ENCODE measurements at regions not wholly inside any gene's neighbourhood (a gene's known extent, or its start where the extent isn't known, plus 50 kb on each side); places are given as distances from the start of the nearest gene placed in this dataset.

DNA sequence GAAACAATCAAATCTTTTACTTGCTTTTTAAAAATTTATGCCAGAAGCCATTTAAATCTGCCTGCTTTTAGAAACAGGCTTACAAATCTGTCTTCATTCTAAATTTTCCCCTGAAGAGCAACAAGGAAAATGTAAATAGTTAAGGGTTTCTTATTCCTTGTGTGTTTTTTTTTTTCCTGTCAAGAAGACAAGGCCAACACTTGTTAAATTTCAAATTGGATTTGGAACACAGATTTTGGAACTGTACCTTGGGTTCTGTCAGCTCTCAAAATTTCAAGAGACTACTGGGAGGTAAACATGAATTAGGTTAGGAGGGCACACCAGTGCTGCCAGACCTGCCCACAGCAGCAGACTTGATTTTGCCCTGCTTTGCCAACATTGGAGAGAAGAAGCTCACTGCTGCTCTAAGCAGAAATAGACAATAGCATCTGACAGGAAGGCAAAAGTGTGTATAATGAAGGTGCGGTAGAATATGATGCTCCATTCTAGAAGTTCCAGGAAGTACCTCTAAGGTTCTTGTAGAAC, 121.7 kb downstream of the NHLRC3 start:
- no peak for TF ChIP-seq ZFX (IDR thresholded peaks at IDR 0.05)
- TF ChIP-seq, protein P1, sequence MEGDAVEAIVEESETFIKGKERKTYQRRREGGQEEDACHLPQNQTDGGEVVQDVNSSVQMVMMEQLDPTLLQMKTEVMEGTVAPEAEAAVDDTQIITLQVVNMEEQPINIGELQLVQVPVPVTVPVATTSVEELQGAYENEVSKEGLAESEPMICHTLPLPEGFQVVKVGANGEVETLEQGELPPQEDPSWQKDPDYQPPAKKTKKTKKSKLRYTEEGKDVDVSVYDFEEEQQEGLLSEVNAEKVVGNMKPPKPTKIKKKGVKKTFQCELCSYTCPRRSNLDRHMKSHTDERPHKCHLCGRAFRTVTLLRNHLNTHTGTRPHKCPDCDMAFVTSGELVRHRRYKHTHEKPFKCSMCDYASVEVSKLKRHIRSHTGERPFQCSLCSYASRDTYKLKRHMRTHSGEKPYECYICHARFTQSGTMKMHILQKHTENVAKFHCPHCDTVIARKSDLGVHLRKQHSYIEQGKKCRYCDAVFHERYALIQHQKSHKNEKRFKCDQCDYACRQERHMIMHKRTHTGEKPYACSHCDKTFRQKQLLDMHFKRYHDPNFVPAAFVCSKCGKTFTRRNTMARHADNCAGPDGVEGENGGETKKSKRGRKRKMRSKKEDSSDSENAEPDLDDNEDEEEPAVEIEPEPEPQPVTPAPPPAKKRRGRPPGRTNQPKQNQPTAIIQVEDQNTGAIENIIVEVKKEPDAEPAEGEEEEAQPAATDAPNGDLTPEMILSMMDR (conservative IDR thresholded peaks at IDR 0.05) = no peak
- no peak overlapping the region for H3K27ac ChIP-seq

DNA sequence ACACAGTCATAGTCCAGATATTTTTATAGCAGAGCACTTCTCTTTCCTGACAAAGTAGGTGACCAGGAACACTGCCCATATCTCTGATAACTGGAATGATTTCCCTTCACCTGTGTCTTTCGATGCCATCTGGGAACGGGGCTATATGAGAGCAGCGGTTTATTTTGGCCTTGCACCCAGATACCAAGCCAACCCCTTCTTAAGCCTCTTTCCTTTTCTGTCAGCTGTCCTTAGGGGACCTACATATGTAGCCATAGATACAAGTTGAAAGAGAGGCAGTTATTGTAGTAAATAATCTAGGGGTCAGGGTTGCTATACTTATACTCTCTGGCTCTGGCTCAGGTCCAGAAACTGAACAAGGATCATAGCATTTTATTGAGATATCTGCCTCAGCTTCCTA, 128.8 kb downstream of the NHLRC3 start:
- no peak overlapping the region for H3K27ac ChIP-seq
- no peak for TF ChIP-seq ZFX (IDR thresholded peaks at IDR 0.05)
- TF ChIP-seq, protein P1 (conservative IDR thresholded peaks at IDR 0.05) = no peak

DNA sequence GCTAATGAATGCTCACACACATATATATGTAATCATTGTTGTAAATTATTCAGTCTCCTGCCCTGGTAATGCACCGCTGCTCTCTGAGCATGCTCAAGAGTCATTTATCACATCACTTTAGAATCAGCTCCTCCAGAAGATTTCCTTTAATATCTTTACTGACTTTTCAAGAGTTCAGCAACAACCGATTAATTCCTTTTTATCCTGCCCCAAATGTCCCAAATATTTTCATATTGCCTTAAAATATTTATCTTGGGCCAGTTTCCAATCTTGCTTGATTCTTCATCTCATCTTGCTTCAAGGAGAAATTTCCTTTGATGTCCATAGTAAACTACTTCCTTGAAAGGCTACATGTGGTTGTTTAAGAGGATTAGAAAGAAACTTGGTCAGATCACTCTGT, 132.5 kb downstream of the NHLRC3 start:
- TF ChIP-seq, protein P1 (conservative IDR thresholded peaks at IDR 0.05) = no peak
- no peak for TF ChIP-seq ZFX (IDR thresholded peaks at IDR 0.05)
- H3K27ac ChIP-seq = no peak overlapping the region

DNA sequence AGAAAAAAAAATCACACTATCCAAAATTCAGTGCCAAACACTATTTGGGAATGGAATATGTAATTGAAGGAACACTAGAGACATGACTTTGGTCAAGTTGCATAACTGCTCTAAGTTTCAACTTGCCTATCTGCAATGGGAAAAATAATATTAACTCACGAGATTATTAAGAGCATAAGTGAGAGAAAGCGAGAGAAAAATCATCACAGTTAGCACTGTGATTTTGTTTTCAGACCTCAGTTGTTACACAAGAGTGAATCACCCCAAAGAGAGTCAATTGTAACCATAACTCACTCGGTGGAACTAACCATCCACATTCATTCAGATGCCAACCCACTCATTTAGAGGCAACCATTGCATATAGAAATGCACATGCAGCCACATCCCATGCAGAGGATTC, 147.1 kb downstream of the NHLRC3 start:
- H3K27ac ChIP-seq = no peak overlapping the region
- TF ChIP-seq, protein P1 (conservative IDR thresholded peaks at IDR 0.05) = no peak
- TF ChIP-seq ZFX (IDR thresholded peaks at IDR 0.05) = no peak

- no peak for TF ChIP-seq ZFX (IDR thresholded peaks at IDR 0.05)
- no peak overlapping the region for H3K27ac ChIP-seq
Observed at GRCh38 chr13:39186205-39186875, 148.1 kb downstream of the NHLRC3 start.

DNA sequence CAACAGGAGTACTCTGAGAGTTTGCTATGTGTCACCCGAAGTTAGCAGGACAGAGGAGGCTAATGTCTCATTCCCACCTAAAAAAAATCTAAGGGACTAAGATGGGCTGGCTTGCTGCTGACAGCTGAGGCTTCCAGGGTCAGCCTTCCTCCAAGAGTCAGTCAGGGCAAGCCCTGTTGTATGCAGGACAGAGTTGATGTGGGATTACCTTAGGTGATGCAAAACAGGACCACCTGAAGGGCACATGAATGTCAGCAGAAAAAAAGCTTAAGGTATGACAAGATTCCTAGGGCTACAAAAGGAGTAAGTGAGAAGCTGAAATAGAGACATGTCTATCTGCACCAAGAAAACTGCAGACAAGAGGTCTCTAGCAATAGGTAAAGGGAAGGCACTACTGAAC, 151.5 kb downstream of the NHLRC3 start:
- TF ChIP-seq ZFX (IDR thresholded peaks at IDR 0.05) = no peak
- TF ChIP-seq, protein P1 (conservative IDR thresholded peaks at IDR 0.05) = no peak
- no peak overlapping the region for H3K27ac ChIP-seq

- no peak overlapping the region for H3K27ac ChIP-seq
- TF ChIP-seq, protein P1 (conservative IDR thresholded peaks at IDR 0.05) = no peak
- TF ChIP-seq ZFX (IDR thresholded peaks at IDR 0.05) = no peak
Observed at GRCh38 chr13:39196965-39197646, 158.8 kb downstream of the NHLRC3 start.

All from C4-2B (cell line).